ENCODE measurements at regions not wholly inside any gene's neighbourhood (a gene's known extent, or its start where the extent isn't known, plus 50 kb on each side); places are given as distances from the start of the nearest gene placed in this dataset.
"Not testable (repeated sequence)": the region's sequence is repeated elsewhere in the genome, so short reads cannot be mapped to it uniquely, and the experiment has no call there.

GRCh38 chr1:164155347-164155746 lies 403.6 kb upstream of the PBX1 start:
- peaks cover 0 to 8% of the 10 kb centered on the region in 2 experiments for H3K9me3 ChIP-seq (ENCODE audit: control insufficient read depth in 1 of 2, insufficient read depth in 1 of 2, low read length in 2 of 2)
- H3K27me3 Mint-ChIP-seq = no peaks in the 10 kb centered on the region
- ChIA-PET POLR2A (no interaction called here), CTCF (no interaction called here)
- DNase-seq = no peak
- H3K36me3 Mint-ChIP-seq (ENCODE audit: low read depth) = no peaks in the 10 kb centered on the region
- no peak for ATAC-seq (ENCODE audit: poor library complexity)
- H3K4me1 ChIP-seq (ENCODE audit: insufficient read depth, low read length) = no peaks in the 10 kb centered on the region
- H3K4me3 Mint-ChIP-seq = no peak overlapping the region
- intact Hi-C loops (cut with DNase I, micrococcal nuclease) = no loop called here
- no peaks in the 10 kb centered on the region for H3K27me3 ChIP-seq (ENCODE audit: control insufficient read depth in 1 of 2, insufficient read depth in 2 of 2, low read length in 2 of 2)
- H3K36me3 ChIP-seq (ENCODE audit: insufficient read depth, low read length) = no peaks in the 10 kb centered on the region
- no peak overlapping the region for H3K27ac ChIP-seq (ENCODE audit: low read depth in 1 of 2, low read length in 2 of 2)
- H3K9me3 Mint-ChIP-seq = peaks cover 10% of the 10 kb centered on the region
- TF ChIP-seq, protein P1, sequence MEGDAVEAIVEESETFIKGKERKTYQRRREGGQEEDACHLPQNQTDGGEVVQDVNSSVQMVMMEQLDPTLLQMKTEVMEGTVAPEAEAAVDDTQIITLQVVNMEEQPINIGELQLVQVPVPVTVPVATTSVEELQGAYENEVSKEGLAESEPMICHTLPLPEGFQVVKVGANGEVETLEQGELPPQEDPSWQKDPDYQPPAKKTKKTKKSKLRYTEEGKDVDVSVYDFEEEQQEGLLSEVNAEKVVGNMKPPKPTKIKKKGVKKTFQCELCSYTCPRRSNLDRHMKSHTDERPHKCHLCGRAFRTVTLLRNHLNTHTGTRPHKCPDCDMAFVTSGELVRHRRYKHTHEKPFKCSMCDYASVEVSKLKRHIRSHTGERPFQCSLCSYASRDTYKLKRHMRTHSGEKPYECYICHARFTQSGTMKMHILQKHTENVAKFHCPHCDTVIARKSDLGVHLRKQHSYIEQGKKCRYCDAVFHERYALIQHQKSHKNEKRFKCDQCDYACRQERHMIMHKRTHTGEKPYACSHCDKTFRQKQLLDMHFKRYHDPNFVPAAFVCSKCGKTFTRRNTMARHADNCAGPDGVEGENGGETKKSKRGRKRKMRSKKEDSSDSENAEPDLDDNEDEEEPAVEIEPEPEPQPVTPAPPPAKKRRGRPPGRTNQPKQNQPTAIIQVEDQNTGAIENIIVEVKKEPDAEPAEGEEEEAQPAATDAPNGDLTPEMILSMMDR (IDR thresholded peaks at IDR 0.05) = no peak
- no peak overlapping the region for H3K4me3 ChIP-seq (ENCODE audit: low read length)
- H3K27ac Mint-ChIP-seq = no peak overlapping the region
- H3K4me1 Mint-ChIP-seq (ENCODE audit: low read depth) = no peaks in the 10 kb centered on the region

DNA sequence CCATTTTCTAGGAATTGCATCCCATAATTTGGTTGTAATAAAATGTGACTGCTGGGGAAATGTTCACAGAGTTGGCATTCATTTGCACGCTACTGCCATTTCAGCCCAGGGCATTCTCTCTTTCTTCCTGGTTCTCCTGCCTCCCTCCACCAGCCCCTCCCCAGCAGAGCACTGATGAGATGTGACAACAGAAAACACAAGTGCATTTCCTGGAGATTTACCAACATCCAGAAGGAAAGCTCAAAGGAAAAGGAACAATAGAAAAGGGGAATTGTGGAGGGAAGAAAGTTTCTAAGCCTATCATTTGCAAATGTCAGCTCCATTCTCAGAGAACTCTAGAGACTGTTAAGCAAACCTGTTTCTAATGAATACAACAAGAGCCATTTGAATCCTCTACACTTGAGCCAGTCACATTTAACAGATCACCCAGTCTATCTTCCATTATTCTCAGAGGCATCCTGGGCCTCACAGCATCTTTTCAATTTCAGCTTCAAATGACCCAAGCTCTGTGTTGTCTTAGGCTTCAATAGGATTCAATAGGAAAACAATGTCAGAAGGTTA lies 395.6 kb upstream of the PBX1 start:
- no peaks in the 10 kb centered on the region for H3K27me3 ChIP-seq (ENCODE audit: control insufficient read depth in 1 of 2, insufficient read depth in 2 of 2, low read length in 2 of 2)
- H3K4me3 Mint-ChIP-seq = no peak overlapping the region
- no peak overlapping the region for H3K27ac Mint-ChIP-seq
- DNase-seq (no peak), ATAC-seq (ENCODE audit: poor library complexity) (no peak)
- peaks cover 4% of the 10 kb centered on the region for H3K9me3 Mint-ChIP-seq
- intact Hi-C loops (cut with DNase I, micrococcal nuclease) = no loop called here
- no peaks in the 10 kb centered on the region for H3K36me3 Mint-ChIP-seq (ENCODE audit: low read depth)
- no peaks in the 10 kb centered on the region for H3K4me1 ChIP-seq (ENCODE audit: insufficient read depth, low read length)
- H3K36me3 ChIP-seq (ENCODE audit: insufficient read depth, low read length) = no peaks in the 10 kb centered on the region
- ChIA-PET POLR2A (no interaction called here), CTCF (no interaction called here)
- no peaks in the 10 kb centered on the region for H3K27me3 Mint-ChIP-seq
- no peaks in the 10 kb centered on the region for H3K4me1 Mint-ChIP-seq (ENCODE audit: low read depth)
- H3K27ac ChIP-seq (ENCODE audit: low read depth in 1 of 2, low read length in 2 of 2) = no peak overlapping the region
- no peak overlapping the region for H3K4me3 ChIP-seq (ENCODE audit: low read length)
- peaks cover 0 to 8% of the 10 kb centered on the region in 2 experiments for H3K9me3 ChIP-seq (ENCODE audit: control insufficient read depth in 1 of 2, insufficient read depth in 1 of 2, low read length in 2 of 2)
- TF ChIP-seq, protein P1 (IDR thresholded peaks at IDR 0.05) = no peak

DNA sequence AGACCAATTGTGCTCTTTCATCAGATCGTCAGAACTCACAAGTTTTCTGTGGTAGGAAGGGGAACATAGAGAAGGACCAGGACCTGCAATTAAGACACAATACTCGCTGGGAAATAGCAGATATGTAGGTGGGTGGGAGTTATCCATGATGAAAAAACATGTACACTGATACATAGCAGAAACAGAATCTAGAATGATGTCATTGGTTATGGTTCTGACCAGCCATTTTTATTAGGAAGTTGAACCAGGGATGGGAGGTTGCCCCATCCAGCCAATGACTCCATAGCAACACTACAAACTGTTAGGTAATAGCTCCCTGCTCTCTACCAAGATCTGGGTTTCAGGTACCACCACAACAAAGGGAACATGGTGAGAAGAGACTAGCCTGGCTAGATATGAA lies 393.5 kb upstream of the PBX1 start:
- POLR2A ChIA-PET = no interaction called here
- no peaks in the 10 kb centered on the region for H3K4me1 Mint-ChIP-seq (ENCODE audit: low read depth)
- no peak overlapping the region for H3K4me3 Mint-ChIP-seq
- Histone ChIP-seq H3K4me1 (ENCODE audit: insufficient read depth, low read length) (no peaks in the 10 kb centered on the region), H3K4me3 (ENCODE audit: low read length) (no peak overlapping the region), H3K27me3 (ENCODE audit: control insufficient read depth in 1 of 2, insufficient read depth in 2 of 2, low read length in 2 of 2) (no peaks in the 10 kb centered on the region), H3K27ac (ENCODE audit: low read depth in 1 of 2, low read length in 2 of 2) (no peak overlapping the region), H3K36me3 (ENCODE audit: insufficient read depth, low read length) (no peaks in the 10 kb centered on the region), H3K9me3 (ENCODE audit: control insufficient read depth in 1 of 2, insufficient read depth in 1 of 2, low read length in 2 of 2) (peaks cover 0 to 8% of the 10 kb centered on the region in 2 experiments)
- H3K27ac Mint-ChIP-seq = no peak overlapping the region
- H3K36me3 Mint-ChIP-seq (ENCODE audit: low read depth) = no peaks in the 10 kb centered on the region
- peaks cover 14% of the 10 kb centered on the region for H3K9me3 Mint-ChIP-seq
- no peak for ATAC-seq (ENCODE audit: poor library complexity)
- intact Hi-C loops (cut with DNase I, micrococcal nuclease) = no loop called here
- TF ChIP-seq, protein P1 (IDR thresholded peaks at IDR 0.05) = no peak
- CTCF ChIA-PET = no interaction called here
- H3K27me3 Mint-ChIP-seq = no peaks in the 10 kb centered on the region
- DNase-seq = no peak

GRCh38 chr1:164166454-164166853 lies 392.5 kb upstream of the PBX1 start:
- H3K4me1 ChIP-seq (ENCODE audit: insufficient read depth, low read length); H3K9me3 ChIP-seq (ENCODE audit: control insufficient read depth in 1 of 2, insufficient read depth in 1 of 2, low read length in 2 of 2); POLR2A ChIA-PET: not testable (repeated sequence)

More at GRCh38 chr1:164166454-164166853, 392.5 kb upstream of the PBX1 start:
- H3K4me1 Mint-ChIP-seq (ENCODE audit: low read depth); ATAC-seq (ENCODE audit: poor library complexity); H3K36me3 ChIP-seq (ENCODE audit: insufficient read depth, low read length); H3K27ac ChIP-seq (ENCODE audit: low read depth in 1 of 2, low read length in 2 of 2); H3K27me3 ChIP-seq (ENCODE audit: control insufficient read depth in 1 of 2, insufficient read depth in 2 of 2, low read length in 2 of 2); H3K4me3 ChIP-seq (ENCODE audit: low read length); H3K36me3 Mint-ChIP-seq (ENCODE audit: low read depth); DNase-seq; intact Hi-C loops (cut with DNase I, micrococcal nuclease); H3K27ac Mint-ChIP-seq; CTCF ChIA-PET; H3K4me3 Mint-ChIP-seq; H3K27me3 Mint-ChIP-seq: not testable (repeated sequence)
- H3K9me3 Mint-ChIP-seq = peaks cover 14% of the 10 kb centered on the region
